Stomach (tissue), 4 donors: ENCODE measurements at regions not wholly inside any gene's neighbourhood (a gene's known extent, or its start where the extent isn't known, plus 50 kb on each side); places are given as distances from the start of the nearest gene placed in this dataset.

Experiments used
- EP300 ChIP-seq: sonication (generic); formaldehyde crosslinking; IDR thresholded peaks from one replicate; pipeline ENCODE4 v1.6.1; 2017; ENCODE audit warnings: antibody characterized with exemption
- POLR2A ChIP-seq, 4 donors: fragments of 450-650 bp; IDR thresholded peaks; one replicate each; pipeline ENCODE4 v1.6.1; 2016; ENCODE audit warnings: antibody characterized with exemption in 4 of 4, control low read depth in 2 of 4, mild to moderate bottlenecking in 1 of 4, moderate library complexity in 1 of 4
- POLR2AphosphoS5 ChIP-seq, 3 donors: sonication (generic); formaldehyde crosslinking; IDR thresholded peaks; one replicate each; pipeline ENCODE4 v1.6.1; 2016; ENCODE audit warnings: antibody characterized with exemption in 3 of 3
- TF ChIP-seq, protein P1 (sequence below), 7 experiments: fragments of 450-650 bp in 4 of 7; fragments of 200-600 bp in 3 of 7; sonication (generic) in 3 of 7; IDR thresholded peaks; one replicate each; pipeline ENCODE4 v1.5.1; 2016 to 2019; ENCODE audit warnings: antibody characterized with exemption in 7 of 7, control low read depth in 2 of 7, mild to moderate bottlenecking in 1 of 7

DNA sequence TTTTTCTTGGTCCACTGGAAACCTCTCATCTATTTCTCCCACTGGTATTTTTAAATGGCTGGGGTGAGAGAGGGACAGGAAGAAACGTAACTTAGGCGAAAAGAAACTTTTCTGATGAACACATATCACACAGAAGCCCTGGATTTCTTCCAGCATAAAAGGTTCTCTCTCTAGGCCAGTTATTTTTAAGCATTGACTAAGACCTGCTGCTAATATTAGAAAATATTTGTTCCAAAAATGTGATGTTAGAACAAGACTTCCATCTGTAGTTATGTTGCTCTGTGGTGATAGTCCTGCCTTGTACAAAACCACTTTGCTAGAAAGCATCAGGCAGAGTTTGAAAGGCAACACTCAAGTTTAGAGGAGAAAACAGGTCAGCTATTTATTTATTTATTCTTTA lies 537.7 kb downstream of the MCTP2 start:
- TF ChIP-seq, protein P1, sequence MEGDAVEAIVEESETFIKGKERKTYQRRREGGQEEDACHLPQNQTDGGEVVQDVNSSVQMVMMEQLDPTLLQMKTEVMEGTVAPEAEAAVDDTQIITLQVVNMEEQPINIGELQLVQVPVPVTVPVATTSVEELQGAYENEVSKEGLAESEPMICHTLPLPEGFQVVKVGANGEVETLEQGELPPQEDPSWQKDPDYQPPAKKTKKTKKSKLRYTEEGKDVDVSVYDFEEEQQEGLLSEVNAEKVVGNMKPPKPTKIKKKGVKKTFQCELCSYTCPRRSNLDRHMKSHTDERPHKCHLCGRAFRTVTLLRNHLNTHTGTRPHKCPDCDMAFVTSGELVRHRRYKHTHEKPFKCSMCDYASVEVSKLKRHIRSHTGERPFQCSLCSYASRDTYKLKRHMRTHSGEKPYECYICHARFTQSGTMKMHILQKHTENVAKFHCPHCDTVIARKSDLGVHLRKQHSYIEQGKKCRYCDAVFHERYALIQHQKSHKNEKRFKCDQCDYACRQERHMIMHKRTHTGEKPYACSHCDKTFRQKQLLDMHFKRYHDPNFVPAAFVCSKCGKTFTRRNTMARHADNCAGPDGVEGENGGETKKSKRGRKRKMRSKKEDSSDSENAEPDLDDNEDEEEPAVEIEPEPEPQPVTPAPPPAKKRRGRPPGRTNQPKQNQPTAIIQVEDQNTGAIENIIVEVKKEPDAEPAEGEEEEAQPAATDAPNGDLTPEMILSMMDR (IDR thresholded peaks at IDR 0.05): no peak
- no peak for TF ChIP-seq EP300
- no peak for TF ChIP-seq POLR2A (IDR thresholded peaks at IDR 0.05)
- TF ChIP-seq POLR2AphosphoS5 (IDR thresholded peaks at IDR 0.05): no peak
